Prostate gland (tissue), 2 donors: ENCODE measurements at regions not wholly inside any gene's neighbourhood (a gene's known extent, or its start where the extent isn't known, plus 50 kb on each side); places are given as distances from the start of the nearest gene placed in this dataset.

Experiments
- DNase-seq: peaks from one replicate; pipeline ENCODE4 v3.0.0-alpha.2; 2019; ENCODE audit warnings: low spot score
- H3K27ac ChIP-seq, 2 donors: fragments of 200-600 bp; sonication (generic); 2 replicates each; pipeline ENCODE4 v1.5.1; 2017 to 2019
- H3K27me3 ChIP-seq: fragments of 200-600 bp; sonication (generic); replicated peaks from 2 replicates; pipeline ENCODE4 v1.5.1; 2019; ENCODE audit not compliant: insufficient read depth
- H3K36me3 ChIP-seq, 2 donors: fragments of 200-600 bp; sonication (generic); 1 replicate in 1 of 2; 2 replicates in 1 of 2; pipeline versions ENCODE4 v1.5.1 to v1.8.1; 2017 to 2019
- H3K4me1 ChIP-seq: fragments of 200-600 bp; sonication (generic); replicated peaks from 2 replicates; pipeline ENCODE4 v1.5.1; 2019
- H3K4me3 ChIP-seq, 2 donors: fragments of 200-600 bp; sonication (generic); 2 replicates each; pipeline ENCODE4 v1.5.1; 2017 to 2019
- H3K9me3 ChIP-seq: fragments of 200-600 bp; sonication (generic); 2 replicates; pipeline ENCODE4 v1.5.1; 2017
- POLR2A ChIP-seq: fragments of 450-650 bp; IDR thresholded peaks from one replicate; pipeline ENCODE4 v1.6.1; 2016; ENCODE audit warnings: antibody characterized with exemption, mild to moderate bottlenecking
- POLR2AphosphoS5 ChIP-seq: sonication (generic); formaldehyde crosslinking; IDR thresholded peaks from one replicate; pipeline ENCODE4 v1.6.1; 2017; ENCODE audit warnings: antibody characterized with exemption
- WGBS: methylation state at CpG from one replicate; pipeline ENCODE4 v1.1.5; 2018; 5-methylcytosine and 5-hydroxymethylcytosine counted together
- intact Hi-C: fragments of 100-400 bp; cut with DNase I; formaldehyde crosslinking; loops from one replicate; pipeline ENCODE4 v1.14.2; 2022
- TF ChIP-seq, protein P1 (sequence below), 4 experiments: fragments of 200-600 bp in 2 of 4; fragments of 450-650 bp in 2 of 4; sonication (generic) in 2 of 4; IDR thresholded peaks; 1 replicate in 3 of 4; 2 replicates in 1 of 4; pipeline ENCODE4 v1.5.1; 2016 to 2019; ENCODE audit warnings: antibody characterized with exemption in 4 of 4, mild to moderate bottlenecking in 2 of 4, moderate library complexity in 2 of 4

DNA sequence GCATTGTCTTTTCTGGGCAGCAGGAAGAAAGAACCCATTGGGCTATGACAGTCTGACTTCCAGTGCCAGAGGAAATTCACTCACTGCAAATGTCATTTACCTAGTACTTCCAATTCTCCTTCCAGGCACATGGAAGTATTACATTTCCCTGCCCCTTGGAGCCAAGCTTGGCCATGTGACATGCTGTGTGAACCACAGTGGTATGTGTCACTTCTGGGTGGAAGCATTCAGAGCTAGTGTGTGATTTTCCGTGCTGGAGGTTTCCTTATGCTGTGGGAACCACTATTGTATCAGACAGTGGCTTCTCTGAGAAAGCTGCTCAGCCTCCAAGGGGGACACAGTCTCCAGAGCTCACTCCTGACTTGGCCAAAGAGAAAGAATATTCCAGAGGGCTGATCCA is 387.6 kb downstream of the CDC5L start:
- TF ChIP-seq, protein P1, sequence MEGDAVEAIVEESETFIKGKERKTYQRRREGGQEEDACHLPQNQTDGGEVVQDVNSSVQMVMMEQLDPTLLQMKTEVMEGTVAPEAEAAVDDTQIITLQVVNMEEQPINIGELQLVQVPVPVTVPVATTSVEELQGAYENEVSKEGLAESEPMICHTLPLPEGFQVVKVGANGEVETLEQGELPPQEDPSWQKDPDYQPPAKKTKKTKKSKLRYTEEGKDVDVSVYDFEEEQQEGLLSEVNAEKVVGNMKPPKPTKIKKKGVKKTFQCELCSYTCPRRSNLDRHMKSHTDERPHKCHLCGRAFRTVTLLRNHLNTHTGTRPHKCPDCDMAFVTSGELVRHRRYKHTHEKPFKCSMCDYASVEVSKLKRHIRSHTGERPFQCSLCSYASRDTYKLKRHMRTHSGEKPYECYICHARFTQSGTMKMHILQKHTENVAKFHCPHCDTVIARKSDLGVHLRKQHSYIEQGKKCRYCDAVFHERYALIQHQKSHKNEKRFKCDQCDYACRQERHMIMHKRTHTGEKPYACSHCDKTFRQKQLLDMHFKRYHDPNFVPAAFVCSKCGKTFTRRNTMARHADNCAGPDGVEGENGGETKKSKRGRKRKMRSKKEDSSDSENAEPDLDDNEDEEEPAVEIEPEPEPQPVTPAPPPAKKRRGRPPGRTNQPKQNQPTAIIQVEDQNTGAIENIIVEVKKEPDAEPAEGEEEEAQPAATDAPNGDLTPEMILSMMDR (IDR thresholded peaks at IDR 0.05), result no peak
- TF ChIP-seq POLR2A (no peak), POLR2AphosphoS5 (no peak)
- no peaks in the 10 kb centered on the region for H3K9me3 ChIP-seq
- H3K4me1 ChIP-seq, result no peaks in the 10 kb centered on the region
- 64% methylated on average over 1 of the region's 1 CpG for WGBS
- no peak overlapping the region for H3K4me3 ChIP-seq
- intact Hi-C loops, result no loop called here
- no peaks in the 10 kb centered on the region for H3K27me3 ChIP-seq
- no peaks in the 10 kb centered on the region for H3K36me3 ChIP-seq
- no peak for DNase-seq
- no peak overlapping the region for H3K27ac ChIP-seq

DNA sequence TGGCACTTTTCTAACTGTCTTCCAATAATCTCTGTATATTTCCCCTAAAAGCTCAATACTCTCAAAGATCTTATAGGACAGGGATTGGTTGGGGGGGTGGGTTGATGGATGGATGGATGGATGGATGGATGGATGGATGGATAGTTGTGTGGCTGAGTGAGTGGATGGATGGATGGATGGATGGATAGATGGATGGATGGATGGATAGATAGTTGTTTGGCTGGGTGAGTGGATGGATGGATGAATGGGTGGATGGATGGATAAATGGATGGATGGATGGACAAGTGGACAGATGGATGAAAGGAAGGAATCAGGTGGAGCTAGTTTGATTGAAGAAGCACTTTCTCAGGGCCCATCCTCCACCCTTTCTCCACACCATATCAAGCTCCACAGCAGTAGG is 388.8 kb downstream of the CDC5L start:
- Histone ChIP-seq H3K27me3 (no peaks in the 10 kb centered on the region), H3K36me3 (no peaks in the 10 kb centered on the region), H3K9me3 (no peaks in the 10 kb centered on the region), H3K27ac (no peak overlapping the region), H3K4me3 (no peak overlapping the region), H3K4me1 (no peaks in the 10 kb centered on the region)
- DNase-seq, result no peak
- intact Hi-C loops, result no loop called here
- TF ChIP-seq, protein P1 (IDR thresholded peaks at IDR 0.05), result no peak
- TF ChIP-seq POLR2AphosphoS5 (no peak), POLR2A (no peak)

DNA sequence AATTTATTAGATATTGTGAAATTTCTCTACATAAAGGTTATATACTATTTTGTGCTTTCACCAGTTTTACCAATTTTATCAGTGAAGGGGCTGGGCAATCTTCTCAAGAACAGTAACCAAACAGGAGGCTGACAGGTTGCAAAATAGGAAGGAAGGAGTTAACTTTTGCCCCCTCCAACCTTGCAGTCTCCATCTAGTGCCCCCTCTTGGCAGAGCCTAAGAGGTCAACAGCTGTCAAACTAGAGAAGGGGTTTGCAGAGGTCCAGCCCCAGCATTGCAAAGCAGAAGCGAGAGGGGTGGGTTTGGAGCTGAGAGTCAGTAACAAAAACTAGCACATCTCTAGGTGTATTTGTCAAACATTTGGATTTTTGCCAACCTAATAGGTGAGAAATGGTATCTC is 391.0 kb downstream of the CDC5L start:
- H3K27me3 ChIP-seq, result no peaks in the 10 kb centered on the region
- H3K36me3 ChIP-seq, result no peaks in the 10 kb centered on the region
- no peak overlapping the region for H3K4me3 ChIP-seq
- WGBS, result 100% methylated on average over 1 of the region's 1 CpG
- H3K27ac ChIP-seq, result no peak overlapping the region
- no peaks in the 10 kb centered on the region for H3K4me1 ChIP-seq
- DNase-seq, result no peak
- intact Hi-C loops, result no loop called here
- H3K9me3 ChIP-seq, result no peaks in the 10 kb centered on the region
- no peak for TF ChIP-seq POLR2AphosphoS5
- TF ChIP-seq, protein P1 (IDR thresholded peaks at IDR 0.05), result no peak
- TF ChIP-seq POLR2A, result no peak
